Large intestine (tissue), 3 donors: ENCODE measurements at regions not wholly inside any gene's neighbourhood (a gene's known extent, or its start where the extent isn't known, plus 50 kb on each side); places are given as distances from the start of the nearest gene placed in this dataset.
A peak's percentile ranks its signal among the peaks of the same experiment; 100 is the strongest.
"Not testable (repeated sequence)": the region's sequence is repeated elsewhere in the genome, so short reads cannot be mapped to it uniquely, and the experiment has no call there.

Source experiments
- DNase-seq, 2 donors: peaks; one replicate each; pipeline versions ENCODE4 v3.0.0 to v3.0.0-alpha.2; 2013
- H3K27ac ChIP-seq: one replicate; pipeline ENCODE4 v1.5.1; 2013; ENCODE audit warnings: low read length
- H3K27me3 ChIP-seq: 2 replicates; pipeline ENCODE4 v1.6.1; 2013; ENCODE audit warnings: low read length; ENCODE audit not compliant: control insufficient read depth, insufficient read depth
- H3K36me3 ChIP-seq: 2 replicates; pipeline ENCODE4 v1.6.1; 2013; ENCODE audit warnings: low read length; ENCODE audit not compliant: control insufficient read depth, insufficient read depth
- H3K4me1 ChIP-seq: one replicate; pipeline ENCODE4 v1.6.1; 2013; ENCODE audit warnings: low read length; ENCODE audit not compliant: control insufficient read depth, insufficient read depth
- H3K4me3 ChIP-seq: one replicate; pipeline ENCODE4 v1.5.1; 2013; ENCODE audit warnings: low read length
- H3K9me3 ChIP-seq: one replicate; pipeline ENCODE4 v1.6.1; 2013; ENCODE audit warnings: mild to moderate bottlenecking, low read depth, low read length, moderate library complexity; ENCODE audit not compliant: control insufficient read depth
- WGBS: methylation state at CpG from one replicate; pipeline ENCODE4 v1.1.5; 2013; ENCODE audit warnings: low lambda C conversion rate; ENCODE audit not compliant: insufficient coverage; 5-methylcytosine and 5-hydroxymethylcytosine counted together

DNA sequence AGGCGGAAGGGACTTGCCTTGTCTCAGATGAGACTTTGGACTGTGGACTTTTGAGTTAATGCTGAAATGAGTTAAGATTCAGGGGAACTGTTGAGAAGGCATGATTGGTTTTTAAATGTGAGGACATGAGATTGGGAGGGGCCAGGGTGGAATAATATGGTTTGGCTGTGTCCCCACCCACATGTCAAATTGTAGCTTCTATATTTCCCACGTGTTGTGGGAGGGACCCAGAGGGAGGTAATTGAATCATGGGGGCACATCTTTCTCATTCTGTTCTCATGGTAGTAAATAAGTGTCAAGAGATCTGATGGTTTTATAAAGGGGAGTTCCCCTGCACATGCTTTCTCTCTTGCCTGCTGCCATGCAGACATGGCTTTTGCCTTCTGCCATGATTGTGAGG, 89.2 kb downstream of the CGGBP1 start:
- no CpG with 5 or more reads among the region's 2 CpGs for WGBS
- no peaks in the 10 kb centered on the region for H3K27me3 ChIP-seq
- no peak overlapping the region for H3K4me3 ChIP-seq
- no peaks in the 10 kb centered on the region for H3K36me3 ChIP-seq
- peak; percentile 31 to 81 for DNase-seq
- H3K9me3 ChIP-seq, result no peaks in the 10 kb centered on the region
- peak overlapping the region; percentile 44 for H3K27ac ChIP-seq
- H3K4me1 ChIP-seq, result peaks cover 3% of the 10 kb centered on the region

DNA sequence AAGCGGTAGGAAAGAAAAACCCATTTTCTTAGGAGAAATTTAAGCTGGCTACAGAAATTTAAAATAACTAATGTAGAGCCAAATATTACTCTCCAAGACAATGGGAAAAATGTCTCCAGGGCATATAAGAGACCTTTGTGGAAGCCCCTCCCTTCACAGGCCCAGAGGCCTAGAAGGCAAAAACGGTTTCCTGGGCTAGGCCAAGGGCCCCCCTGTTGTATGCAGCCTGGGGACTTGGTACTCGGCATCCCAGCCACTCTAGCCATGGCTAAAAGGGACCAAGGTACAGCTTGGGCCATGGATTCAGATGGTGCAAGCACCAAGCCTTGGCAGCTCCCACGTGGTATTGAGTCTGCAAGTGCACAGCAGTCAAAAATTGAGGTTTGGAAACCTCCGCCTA, 90.1 kb downstream of the CGGBP1 start:
- Histone ChIP-seq H3K36me3 (no peaks in the 10 kb centered on the region), H3K27ac (no peak overlapping the region), H3K4me3 (no peak overlapping the region), H3K4me1 (peaks cover 3% of the 10 kb centered on the region), H3K27me3 (no peaks in the 10 kb centered on the region), H3K9me3 (no peaks in the 10 kb centered on the region)
- no CpG with 5 or more reads among the region's 5 CpGs for WGBS
- DNase-seq, result no peak

DNA sequence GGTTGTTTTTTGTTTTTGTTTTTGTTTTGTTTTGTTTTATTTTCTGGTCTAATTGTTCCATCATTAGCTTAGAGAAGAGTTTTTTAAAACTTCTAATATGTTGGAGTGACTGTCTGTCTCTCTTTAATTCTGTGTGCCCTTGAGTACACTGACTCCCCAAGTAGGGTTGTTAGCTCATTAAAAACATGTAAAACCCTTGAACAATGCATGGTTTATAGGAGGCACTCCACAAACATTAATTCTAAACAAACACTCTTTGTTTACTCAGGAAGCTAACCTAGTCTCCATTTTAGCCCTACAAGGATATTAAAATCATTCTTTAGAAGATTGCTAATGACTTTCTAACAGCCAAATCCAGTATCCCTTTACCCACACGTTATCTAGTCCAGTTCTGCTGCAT, 100.5 kb downstream of the CGGBP1 start:
- Histone ChIP-seq H3K36me3 (no peaks in the 10 kb centered on the region), H3K9me3 (no peaks in the 10 kb centered on the region), H3K27ac (no peak overlapping the region), H3K27me3 (no peaks in the 10 kb centered on the region), H3K4me1 (no peaks in the 10 kb centered on the region), H3K4me3 (no peak overlapping the region)
- DNase-seq, result no peak
- 27% methylated on average over 1 of the region's 1 CpG for WGBS

DNA sequence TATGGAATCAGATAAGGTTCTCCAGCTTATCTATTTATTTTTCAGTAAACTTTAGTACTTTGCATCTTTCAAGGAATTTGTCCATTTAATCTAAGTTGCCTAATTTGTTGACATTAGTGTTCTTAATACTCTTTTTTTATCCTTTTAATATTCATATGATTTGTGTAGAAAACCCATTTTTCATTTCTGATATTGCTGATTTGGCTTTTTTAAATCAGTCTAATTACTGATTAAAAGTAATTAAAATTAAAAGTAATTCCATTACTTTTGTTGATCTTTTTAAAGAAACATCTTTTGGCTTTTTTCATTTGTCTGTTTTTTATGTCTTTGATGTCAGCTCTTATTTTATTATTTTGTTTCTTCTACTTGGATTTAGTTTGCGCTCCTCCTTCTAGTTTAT, 101.2 kb downstream of the CGGBP1 start:
- no peak overlapping the region for H3K27ac ChIP-seq
- H3K4me1 ChIP-seq, result no peaks in the 10 kb centered on the region
- no peak for DNase-seq
- no peaks in the 10 kb centered on the region for H3K9me3 ChIP-seq
- no peaks in the 10 kb centered on the region for H3K36me3 ChIP-seq
- no peak overlapping the region for H3K4me3 ChIP-seq
- WGBS, result 100% methylated on average over 1 of the region's 1 CpG
- H3K27me3 ChIP-seq, result no peaks in the 10 kb centered on the region

DNA sequence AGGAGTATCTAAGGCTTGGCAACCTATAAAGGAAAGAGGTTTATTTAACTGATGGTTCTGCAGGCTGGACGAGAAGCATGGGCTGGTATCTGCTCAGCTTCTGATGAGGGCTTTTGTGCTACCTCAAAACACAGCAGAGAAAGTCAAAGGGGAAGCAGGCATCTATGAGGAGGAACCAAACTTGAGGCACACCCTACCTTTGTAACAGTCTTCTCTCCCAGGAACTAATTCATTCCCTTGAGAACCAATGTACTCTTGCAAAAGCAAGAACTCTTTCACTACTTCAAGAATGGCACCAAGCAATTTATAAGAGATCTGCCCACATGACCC, 109.0 kb downstream of the CGGBP1 start:
- no peak overlapping the region for H3K4me3 ChIP-seq
- DNase-seq, result no peak
- WGBS, result no CpG with 5 or more reads among the region's 1 CpG

DNA sequence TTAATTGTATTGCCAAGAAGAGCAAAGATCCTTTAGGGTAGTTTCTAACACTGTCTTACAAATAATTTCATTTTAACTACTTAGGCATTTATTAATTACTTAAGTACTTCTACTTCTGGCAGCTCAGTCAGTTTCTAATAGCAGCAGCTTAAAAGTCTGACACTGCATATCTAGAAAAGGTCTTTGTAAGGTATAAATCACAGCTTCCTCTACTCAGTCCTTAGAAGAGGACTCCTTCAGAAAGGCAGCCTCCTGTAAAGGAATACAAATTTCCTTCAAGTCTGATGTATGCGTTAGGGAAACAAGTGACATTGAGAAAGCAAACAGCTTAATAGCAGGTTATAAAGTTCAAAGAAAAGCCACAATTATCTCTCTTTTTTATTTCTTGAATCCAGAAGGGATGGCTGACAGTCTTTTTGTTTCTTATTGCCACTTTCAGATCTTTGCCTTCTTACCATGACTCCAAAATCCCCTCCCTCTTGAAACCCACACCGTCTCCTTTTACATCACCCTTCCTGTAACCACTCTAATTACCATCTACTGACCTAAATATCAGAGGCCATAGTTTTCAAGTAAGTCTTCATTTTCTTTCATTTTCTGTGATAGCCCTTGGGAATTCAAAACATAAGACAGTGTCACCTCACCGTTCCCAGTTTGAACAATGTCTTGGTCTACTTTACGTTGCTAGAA, 109.5 kb downstream of the CGGBP1 start:
- no peaks in the 10 kb centered on the region for H3K9me3 ChIP-seq
- DNase-seq, result no peak
- no peaks in the 10 kb centered on the region for H3K4me1 ChIP-seq
- no peak overlapping the region for H3K4me3 ChIP-seq
- 0% methylated on average over 1 of the region's 4 CpGs for WGBS
- no peak overlapping the region for H3K27ac ChIP-seq
- no peaks in the 10 kb centered on the region for H3K27me3 ChIP-seq
- no peaks in the 10 kb centered on the region for H3K36me3 ChIP-seq

More for the DNA sequence above, 109.0 kb downstream of the CGGBP1 start:
- Histone ChIP-seq H3K4me1 (no peaks in the 10 kb centered on the region), H3K36me3 (no peaks in the 10 kb centered on the region), H3K9me3 (no peaks in the 10 kb centered on the region), H3K27me3 (no peaks in the 10 kb centered on the region), H3K27ac (no peak overlapping the region)

DNA sequence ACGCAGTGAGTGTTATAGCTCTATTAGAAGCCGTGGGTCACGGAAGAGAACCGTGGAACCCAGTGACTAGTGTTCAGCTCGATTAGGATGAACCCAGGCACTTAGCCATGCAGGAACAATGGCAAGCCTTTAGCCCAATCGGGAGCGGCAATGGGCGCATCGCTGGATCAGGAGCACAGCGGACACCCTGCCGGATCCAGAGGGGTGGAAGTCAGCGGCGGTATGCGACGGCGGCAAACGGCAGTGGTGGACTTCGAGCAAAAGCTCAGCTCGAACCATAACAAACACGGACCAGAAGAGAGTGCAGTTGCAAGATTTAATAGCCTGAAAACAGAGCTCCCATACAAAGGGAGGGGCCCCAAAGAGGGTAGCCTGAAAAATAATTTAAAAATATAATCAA, 112.8 kb downstream of the CGGBP1 start:
- not testable (repeated sequence) for H3K9me3 ChIP-seq, DNase-seq, H3K36me3 ChIP-seq, H3K27me3 ChIP-seq, H3K4me1 ChIP-seq, H3K27ac ChIP-seq, H3K4me3 ChIP-seq
- 100% methylated on average over 2 of the region's 20 CpGs for WGBS

DNA sequence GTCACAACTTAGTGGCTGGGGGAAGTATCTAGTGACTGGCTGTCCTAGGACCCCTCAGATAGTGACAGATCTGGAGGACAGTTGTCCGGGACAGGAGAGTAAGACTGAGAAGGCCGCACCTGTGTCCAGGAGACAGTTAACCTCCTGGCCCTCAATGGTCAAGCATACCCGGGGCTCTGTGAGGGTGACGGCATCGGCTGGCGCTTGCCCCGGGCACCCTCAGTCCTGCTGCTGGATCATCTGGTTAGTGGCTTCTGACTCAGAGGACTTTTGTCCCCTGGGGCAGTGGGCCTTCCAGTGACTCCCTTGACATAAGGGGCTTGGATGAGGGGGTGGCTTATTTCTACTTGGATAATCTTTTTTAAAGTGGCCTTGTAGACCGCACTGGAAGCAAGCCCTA, 116.5 kb downstream of the CGGBP1 start:
- H3K4me1 ChIP-seq, DNase-seq, H3K9me3 ChIP-seq, H3K4me3 ChIP-seq, H3K36me3 ChIP-seq, H3K27ac ChIP-seq, H3K27me3 ChIP-seq: not testable (repeated sequence)
- no CpG with 5 or more reads among the region's 8 CpGs for WGBS

DNA sequence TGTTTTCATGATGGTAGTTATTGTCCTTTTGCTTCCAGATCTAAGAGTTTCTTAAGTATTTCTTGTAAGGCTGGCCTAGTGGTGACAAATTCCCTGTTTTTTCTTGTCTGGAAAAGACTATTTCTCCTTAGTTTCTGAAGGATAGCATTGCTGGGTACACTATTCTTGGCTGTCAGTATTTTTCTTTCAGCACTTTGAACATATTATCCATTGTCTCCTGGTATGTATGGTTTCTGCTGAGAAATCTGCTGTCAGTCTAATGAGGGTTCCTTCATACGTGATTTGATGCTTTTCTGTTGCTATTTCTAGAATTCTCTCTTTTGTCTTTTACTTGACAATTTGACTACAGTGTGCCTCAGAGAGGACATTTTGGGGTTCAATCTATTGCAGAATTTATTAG, 134.3 kb downstream of the CGGBP1 start:
- no peak for DNase-seq
- Histone ChIP-seq H3K27me3 (no peaks in the 10 kb centered on the region), H3K36me3 (no peaks in the 10 kb centered on the region), H3K4me3 (no peak overlapping the region), H3K4me1 (no peaks in the 10 kb centered on the region), H3K27ac (no peak overlapping the region), H3K9me3 (no peaks in the 10 kb centered on the region)
- WGBS, result no CpG with 5 or more reads among the region's 1 CpG

DNA sequence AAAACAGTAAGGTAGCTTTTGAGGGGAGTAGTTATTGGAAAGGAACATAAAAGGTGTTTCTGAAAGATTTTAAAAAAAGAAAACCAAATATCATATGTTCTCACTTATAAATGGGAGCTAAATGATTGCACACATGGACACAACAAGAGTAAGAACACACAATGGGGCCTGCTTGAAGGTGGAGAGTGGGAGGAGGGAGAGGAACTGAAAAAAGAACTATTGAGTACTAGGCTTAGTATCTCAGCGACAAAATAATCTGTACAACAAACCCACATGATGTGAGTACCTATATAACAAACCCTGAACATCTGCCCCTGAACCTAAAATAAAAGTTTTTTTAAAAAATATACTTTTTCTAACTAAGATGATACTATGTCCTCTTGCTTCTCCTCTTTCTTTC, 138.3 kb downstream of the CGGBP1 start:
- Histone ChIP-seq H3K4me3 (no peak overlapping the region), H3K36me3 (no peaks in the 10 kb centered on the region), H3K27me3 (no peaks in the 10 kb centered on the region), H3K4me1 (no peaks in the 10 kb centered on the region), H3K27ac (no peak overlapping the region), H3K9me3 (no peaks in the 10 kb centered on the region)
- WGBS, result 17% methylated on average over 1 of the region's 1 CpG
- no peak for DNase-seq

DNA sequence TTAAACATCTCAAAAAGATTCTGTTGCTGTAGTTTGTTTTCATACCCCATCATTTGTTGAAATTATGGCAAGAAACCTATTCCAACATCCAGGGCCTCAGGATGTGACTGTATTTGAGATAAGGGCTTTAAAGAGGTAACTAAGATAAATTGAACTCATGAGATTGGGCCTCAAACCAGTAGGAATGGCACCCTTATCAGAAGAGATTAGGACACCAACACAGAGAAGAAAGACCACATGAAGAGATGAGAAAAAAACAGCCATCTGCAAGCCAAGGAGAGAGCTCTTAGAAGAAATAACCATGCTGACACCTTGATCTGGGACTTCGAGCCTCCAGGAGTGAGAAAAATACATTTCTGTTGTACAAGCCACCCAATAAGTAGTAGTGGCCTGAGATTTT, 157.7 kb downstream of the CGGBP1 start:
- Histone ChIP-seq H3K4me3 (no peak overlapping the region), H3K9me3 (no peaks in the 10 kb centered on the region), H3K27me3 (no peaks in the 10 kb centered on the region), H3K4me1 (no peaks in the 10 kb centered on the region), H3K36me3 (no peaks in the 10 kb centered on the region), H3K27ac (no peak overlapping the region)
- no CpG with 5 or more reads among the region's 1 CpG for WGBS
- no peak for DNase-seq
